GM12878 (cell line): ENCODE measurements at regions not wholly inside any gene's neighbourhood (a gene's known extent, or its start where the extent isn't known, plus 50 kb on each side); places are given as distances from the start of the nearest gene placed in this dataset.

ENCODE experiments used
- ATF2 ChIP-seq: IDR thresholded peaks from 2 replicates; pipeline ENCODE4 v1.6.1; 2012; ENCODE audit warnings: low read length, inconsistent platforms
- CTCF ChIP-seq, 3 experiments: IDR thresholded peaks in 2 of 3; conservative IDR thresholded peaks in 1 of 3; 2 replicates each; pipeline ENCODE4 v1.5.1; 2011; ENCODE audit warnings: low read depth in 3 of 3, low read length in 3 of 3, mild to moderate bottlenecking in 3 of 3, control low read depth in 2 of 3, moderate library complexity in 2 of 3, inconsistent platforms in 1 of 3, mixed read lengths in 1 of 3; ENCODE audit not compliant: control insufficient read depth in 2 of 3, insufficient read depth in 1 of 3; ENCODE audit errors: extremely low read depth in 1 of 3
- EP300 ChIP-seq, 2 experiments: fragments of 150-350 bp in 1 of 2; IDR thresholded peaks; 2 replicates each; pipeline ENCODE4 v1.6.1; 2011 to 2012; ENCODE audit warnings: low read depth in 2 of 2, low read length in 2 of 2, borderline replicate concordance in 1 of 2, improper control_type of control experiment in 1 of 2, inconsistent platforms in 1 of 2; ENCODE audit not compliant: control insufficient read depth in 1 of 2
- NR2C2 ChIP-seq: IDR thresholded peaks from 2 replicates; pipeline ENCODE4 v1.6.1; 2011; ENCODE audit warnings: borderline replicate concordance, low read depth; ENCODE audit not compliant: control insufficient read depth, insufficient read length
- POLR2A ChIP-seq: IDR thresholded peaks from 2 replicates; pipeline ENCODE4 v1.6.1; 2011; ENCODE audit warnings: low read depth, mild to moderate bottlenecking, low read length
- SUZ12 ChIP-seq: fragments of 200-600 bp; sonication (generic); IDR thresholded peaks from one replicate; pipeline ENCODE4 v1.6.1; 2018; ENCODE audit warnings: antibody characterized with exemption, mild to moderate bottlenecking; ENCODE audit not compliant: unreplicated experiment
- USF1 ChIP-seq: IDR thresholded peaks from 2 replicates; pipeline ENCODE4 v1.6.1; 2011; ENCODE audit warnings: borderline replicate concordance, low read depth, mild to moderate bottlenecking, moderate library complexity, mixed read lengths, low read length; ENCODE audit not compliant: insufficient read depth; ENCODE audit errors: extremely low read length
- YBX1 ChIP-seq: fragments of 450-650 bp; IDR thresholded peaks from 2 replicates; pipeline ENCODE4 v1.6.1; 2016; ENCODE audit warnings: antibody characterized with exemption

- TF ChIP-seq ATF2 (no peak), NR2C2 (no peak), POLR2A (no peak), YBX1 (no peak), SUZ12 (no peak), CTCF (IDR thresholded peaks at IDR 0.05 in 2 of 3, conservative IDR thresholded peaks at IDR 0.05 in 1 of 3; ENCODE audit: control insufficient read depth in 2 of 3, extremely low read depth in 1 of 3, insufficient read depth in 1 of 3, low read depth in 3 of 3, low read length in 3 of 3) (no peak), USF1 (no peak), EP300 (IDR thresholded peaks at IDR 0.05; ENCODE audit: borderline replicate concordance in 1 of 2, control insufficient read depth in 1 of 2, low read depth in 2 of 2, low read length in 2 of 2) (no peak)
These were observed 1074.4 kb downstream of the TYW1 start for GRCh38 chr7:68070992-68071391.
